Endothelial cell (in vitro differentiated cells): ENCODE measurements at regions not wholly inside any gene's neighbourhood (a gene's known extent, or its start where the extent isn't known, plus 50 kb on each side); places are given as distances from the start of the nearest gene placed in this dataset.

ENCODE experiments used
- DNase-seq: peaks from one replicate; pipeline ENCODE4 v3.0.0; 2021; ENCODE audit warnings: low spot score
- H3K27ac Mint-ChIP-seq: one replicate; pipeline ENCODE4 v1.8.0; 2021; ENCODE audit warnings: mixed read lengths, inconsistent platforms; ENCODE audit not compliant: unreplicated experiment
- H3K27me3 Mint-ChIP-seq: one replicate; pipeline ENCODE4 v1.8.0; 2021; ENCODE audit warnings: mild to moderate bottlenecking, moderate library complexity, mixed read lengths, inconsistent platforms; ENCODE audit not compliant: unreplicated experiment
- H3K36me3 Mint-ChIP-seq: one replicate; pipeline ENCODE4 v1.8.0; 2021; ENCODE audit warnings: mild to moderate bottlenecking, low read depth, mixed read lengths, inconsistent platforms; ENCODE audit not compliant: unreplicated experiment
- H3K4me1 Mint-ChIP-seq: one replicate; pipeline ENCODE4 v1.8.0; 2021; ENCODE audit warnings: mild to moderate bottlenecking, mixed read lengths, inconsistent platforms; ENCODE audit not compliant: unreplicated experiment
- H3K4me3 Mint-ChIP-seq: one replicate; pipeline ENCODE4 v1.8.0; 2021; ENCODE audit warnings: mild to moderate bottlenecking, mixed read lengths, inconsistent platforms; ENCODE audit not compliant: unreplicated experiment
- H3K9me3 Mint-ChIP-seq: one replicate; pipeline ENCODE4 v1.8.0; 2021; ENCODE audit warnings: mixed read lengths, inconsistent platforms; ENCODE audit not compliant: unreplicated experiment
- CTCF ChIP-seq: fragments of 200-600 bp; sonication (generic); IDR thresholded peaks from one replicate; pipeline ENCODE4 v1.5.0; 2021; ENCODE audit warnings: antibody characterized with exemption; ENCODE audit not compliant: unreplicated experiment

- Mint-ChIP-seq H3K9me3 (no peaks in the 10 kb centered on the region), H3K27me3 (peaks cover 2% of the 10 kb centered on the region), H3K27ac (no peak overlapping the region), H3K4me3 (no peak overlapping the region), H3K4me1 (no peaks in the 10 kb centered on the region), H3K36me3 (no peaks in the 10 kb centered on the region)
- no peak for TF ChIP-seq CTCF
- DNase-seq = no peak
Observed at GRCh38 chr2:61758159-61758558, 95.7 kb downstream of the FAM161A start.

- Mint-ChIP-seq H3K4me1 (no peaks in the 10 kb centered on the region), H3K36me3 (no peaks in the 10 kb centered on the region), H3K27ac (no peak overlapping the region), H3K4me3 (no peak overlapping the region), H3K27me3 (peaks cover 2% of the 10 kb centered on the region), H3K9me3 (no peaks in the 10 kb centered on the region)
- DNase-seq = no peak
- no peak for TF ChIP-seq CTCF
Observed at GRCh38 chr2:61753512-61753911, 100.3 kb downstream of the FAM161A start.

- no peak for TF ChIP-seq CTCF
- Mint-ChIP-seq H3K36me3 (no peaks in the 10 kb centered on the region), H3K4me1 (no peaks in the 10 kb centered on the region), H3K27me3 (peaks cover 3% of the 10 kb centered on the region), H3K27ac (no peak overlapping the region), H3K4me3 (no peak overlapping the region), H3K9me3 (no peaks in the 10 kb centered on the region)
- no peak for DNase-seq
Observed at GRCh38 chr2:61750624-61751023, 103.2 kb downstream of the FAM161A start.

- no peak for TF ChIP-seq CTCF
- H3K27ac Mint-ChIP-seq = no peak overlapping the region
- H3K36me3 Mint-ChIP-seq = no peaks in the 10 kb centered on the region
- H3K9me3 Mint-ChIP-seq = no peaks in the 10 kb centered on the region
- no peak for DNase-seq
- peaks cover 2% of the 10 kb centered on the region for H3K27me3 Mint-ChIP-seq
- H3K4me3 Mint-ChIP-seq = no peak overlapping the region
- H3K4me1 Mint-ChIP-seq = peaks cover 3% of the 10 kb centered on the region
Observed at GRCh38 chr2:61742955-61743354, 110.9 kb downstream of the FAM161A start.

- Mint-ChIP-seq H3K27ac (no peak overlapping the region), H3K36me3 (no peaks in the 10 kb centered on the region), H3K4me1 (peaks cover 3% of the 10 kb centered on the region), H3K4me3 (no peak overlapping the region), H3K9me3 (no peaks in the 10 kb centered on the region), H3K27me3 (no peaks in the 10 kb centered on the region)
- DNase-seq = no peak
- TF ChIP-seq CTCF = no peak
Observed at GRCh38 chr2:61737841-61738240, 116.0 kb downstream of the FAM161A start.
